CD4-positive, alpha-beta T cell treated with Interleukin-4 for 1 hour (primary cell): ENCODE measurements at regions not wholly inside any gene's neighbourhood (a gene's known extent, or its start where the extent isn't known, plus 50 kb on each side); places are given as distances from the start of the nearest gene placed in this dataset.
"Not testable (repeated sequence)": the region's sequence is repeated elsewhere in the genome, so short reads cannot be mapped to it uniquely, and the experiment has no call there.

Experiments used
- DNase-seq, 2 donors: peaks; one replicate each; pipeline ENCODE4 v3.0.0-alpha.2; 2020 to 2022

DNA sequence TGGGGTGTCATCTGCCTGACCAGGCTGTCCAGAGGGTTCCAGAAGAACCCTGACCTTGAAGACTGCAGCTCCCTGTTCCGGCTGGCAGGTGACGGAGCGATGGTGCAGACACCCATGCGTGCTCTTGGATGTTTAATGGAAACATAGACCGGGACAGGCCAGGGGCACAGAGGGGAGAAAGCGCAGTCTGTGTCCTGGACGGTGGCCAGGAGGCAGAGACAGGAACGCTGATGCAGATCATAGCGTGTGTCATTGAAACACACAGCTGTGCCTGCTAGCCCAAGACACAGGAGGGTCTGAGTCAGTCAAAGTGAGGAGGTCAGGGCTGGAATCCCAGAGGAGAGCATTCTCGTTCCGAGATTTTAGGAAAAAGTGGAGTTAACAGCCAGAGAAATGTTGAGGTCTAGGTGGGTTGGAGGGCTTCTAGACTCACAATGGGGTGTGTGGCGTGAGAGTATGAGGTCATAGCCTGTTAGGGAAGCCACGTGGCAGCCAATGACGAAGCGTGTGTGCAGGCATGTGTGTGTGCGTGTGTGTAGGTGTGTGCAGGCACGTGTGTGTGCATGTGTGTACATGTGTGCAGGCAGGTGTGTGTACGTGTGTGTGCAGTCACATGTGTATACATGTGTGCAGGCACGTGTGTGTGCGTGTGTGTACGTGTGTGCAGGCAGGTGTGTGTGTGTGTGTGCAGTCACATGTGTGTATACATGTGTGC lies 167.0 kb downstream of the ERMARD start:
- no peak for DNase-seq

- DNase-seq: no peak
Measured at GRCh38 chr6:169917153-169917552, 165.7 kb downstream of the ERMARD start.

GRCh38 chr6:169915769-169916550 lies 164.5 kb downstream of the ERMARD start:
- no peak for DNase-seq

- not testable (repeated sequence) for DNase-seq
Measured at GRCh38 chr6:169913745-169914144, 162.3 kb downstream of the ERMARD start.

GRCh38 chr6:169913096-169913638 lies 161.7 kb downstream of the ERMARD start:
- no peak for DNase-seq

DNA sequence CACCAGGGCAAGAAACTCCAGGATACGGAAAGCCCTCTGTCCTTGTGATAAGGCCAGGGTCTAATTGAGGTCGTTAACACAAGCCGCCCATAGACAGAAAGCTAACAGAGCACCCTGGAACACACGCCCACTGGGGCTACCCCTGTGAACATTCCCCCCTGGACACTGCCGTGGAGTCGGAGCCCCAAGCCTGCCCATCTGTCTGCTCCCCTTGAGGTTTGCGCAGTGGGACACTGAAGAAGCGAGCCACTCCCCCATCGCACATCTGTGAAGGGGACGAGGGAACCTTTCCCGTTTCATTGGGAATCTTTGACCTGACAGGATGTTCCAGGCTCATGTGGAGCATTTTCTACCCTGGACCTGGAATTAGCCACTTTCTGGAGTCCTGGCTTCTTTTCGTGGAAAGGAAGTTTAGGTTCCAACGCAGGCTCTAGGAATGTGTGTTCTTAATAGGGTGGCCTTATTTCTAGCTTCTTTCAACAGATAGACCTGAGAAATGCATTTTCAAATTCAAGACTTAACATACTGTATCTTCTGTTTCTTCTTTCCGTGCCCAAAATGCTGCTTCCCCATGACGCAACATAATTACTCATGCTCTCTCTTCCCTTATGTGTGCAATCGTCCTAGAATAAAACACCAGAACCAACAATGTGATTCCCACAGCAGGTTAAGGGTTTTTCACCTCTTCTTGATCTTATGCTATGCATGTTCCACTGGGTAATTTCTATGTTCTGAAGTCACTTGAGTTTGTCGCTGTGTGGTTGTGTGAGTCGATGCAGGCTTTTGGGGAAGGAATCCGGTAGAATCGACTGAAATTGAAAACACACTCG lies 161.1 kb downstream of the ERMARD start:
- no peak for DNase-seq

DNA sequence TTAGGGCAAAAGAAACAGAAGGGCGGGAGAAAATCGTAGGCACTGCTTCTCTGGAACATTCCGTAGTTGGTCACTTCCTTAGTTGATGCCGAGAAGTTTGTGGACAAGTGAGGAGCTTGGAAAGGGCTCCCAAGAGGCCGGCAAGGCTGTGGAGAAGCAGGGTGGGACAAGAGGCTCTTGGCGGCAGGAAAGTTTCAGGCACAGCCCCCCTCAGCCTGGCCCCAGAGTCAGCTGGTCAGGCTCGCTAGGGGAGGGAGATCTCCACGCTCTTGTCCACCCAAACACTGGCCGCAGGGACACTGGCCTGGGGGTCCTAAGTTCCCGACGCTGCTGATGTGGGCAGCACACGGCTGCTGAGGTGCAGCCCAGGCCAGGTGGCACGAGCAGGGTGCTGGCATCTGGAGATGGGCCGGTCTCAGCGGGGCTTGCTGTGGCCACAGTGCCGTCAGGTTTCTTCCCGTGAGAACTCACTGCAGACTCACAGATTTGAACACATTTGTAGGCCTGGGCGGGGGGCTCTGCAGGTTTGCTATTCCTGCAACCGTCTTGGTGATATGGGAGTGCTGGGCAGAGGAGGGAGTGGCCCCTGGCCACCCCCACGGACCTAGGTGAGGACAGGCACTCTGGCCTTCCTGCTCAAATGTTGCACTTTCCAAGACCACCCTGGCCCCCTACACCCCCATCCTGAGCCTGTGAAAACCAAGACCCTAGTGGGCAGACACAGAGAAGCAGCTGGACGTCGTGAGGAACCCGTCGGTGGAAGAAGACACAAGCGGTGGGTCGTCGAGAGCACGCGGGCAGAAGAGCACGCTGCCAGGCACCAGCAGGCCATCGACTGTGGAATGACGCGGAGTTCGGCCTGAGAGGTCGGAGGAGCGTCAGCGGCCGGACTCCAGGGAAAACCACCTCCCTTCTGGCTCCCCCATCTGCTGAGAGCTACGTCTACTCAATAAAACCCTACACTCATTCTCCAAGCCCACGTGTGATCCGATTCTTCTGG lies 160.1 kb downstream of the ERMARD start:
- no peak for DNase-seq

DNA sequence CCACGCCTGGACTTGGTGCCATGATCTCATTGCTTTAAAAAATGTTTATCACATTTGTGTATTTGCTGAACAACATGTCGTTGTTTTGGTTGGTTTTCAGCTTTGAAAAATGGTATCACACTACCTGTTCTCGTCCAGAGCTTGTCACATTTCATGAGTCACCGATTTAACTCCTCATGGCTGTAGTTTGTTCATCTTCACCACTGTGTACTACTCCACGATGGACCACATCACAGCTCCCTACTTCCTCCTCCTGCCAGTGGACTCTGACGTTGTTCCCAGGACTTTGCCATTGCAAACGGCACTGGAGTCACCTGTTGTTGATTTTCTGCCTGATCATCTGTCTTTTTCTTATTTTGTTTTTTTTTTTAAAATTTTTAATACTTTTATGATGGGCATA lies 157.7 kb downstream of the ERMARD start:
- DNase-seq: no peak

- no peak for DNase-seq
Measured at GRCh38 chr6:169908403-169908933, 157.0 kb downstream of the ERMARD start.

GRCh38 chr6:169907419-169908115 lies 156.1 kb downstream of the ERMARD start:
- no peak for DNase-seq

- DNase-seq: no peak
Measured at GRCh38 chr6:169906688-169907418, 155.4 kb downstream of the ERMARD start.

GRCh38 chr6:169906004-169906687 lies 154.7 kb downstream of the ERMARD start:
- DNase-seq: no peak

DNA sequence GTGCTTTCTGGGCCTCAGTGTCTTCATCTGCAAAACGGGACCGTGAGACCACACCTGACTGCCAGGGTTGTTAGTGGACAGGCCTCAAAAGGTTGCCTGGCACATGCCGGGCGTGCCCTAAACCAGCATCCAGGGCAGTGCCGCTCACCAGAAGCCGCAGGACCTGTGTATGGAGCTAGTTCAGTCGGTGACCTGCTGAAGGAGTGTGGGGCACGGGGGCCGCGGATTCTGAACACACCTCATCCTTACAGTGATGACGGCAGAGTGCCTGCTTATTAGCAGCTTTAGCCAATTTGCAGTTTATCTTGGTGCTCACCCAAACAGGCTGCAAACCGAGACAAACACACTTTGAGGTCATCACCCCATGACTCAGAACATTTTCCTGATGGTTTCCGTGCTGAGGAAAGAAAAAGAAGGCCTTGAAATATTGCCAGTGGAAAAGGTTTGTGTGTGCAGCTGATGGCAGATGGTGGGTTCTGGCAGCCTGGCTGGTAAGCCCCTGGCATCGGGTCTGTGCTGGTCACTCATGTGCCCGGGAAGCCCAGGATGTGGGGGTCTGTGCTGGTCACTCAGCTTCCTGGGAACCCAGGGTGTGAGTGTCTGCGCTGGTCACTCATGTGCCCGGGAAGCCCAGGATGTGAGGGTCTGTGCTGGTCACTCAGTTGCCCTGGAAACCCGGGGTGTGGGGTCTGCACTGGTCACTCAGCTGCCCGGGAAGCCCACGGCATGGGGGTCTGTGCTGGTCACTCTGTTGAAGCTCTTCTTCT lies 153.8 kb downstream of the ERMARD start:
- DNase-seq: no peak

GRCh38 chr6:169904051-169904922 lies 152.9 kb downstream of the ERMARD start:
- no peak for DNase-seq

DNA sequence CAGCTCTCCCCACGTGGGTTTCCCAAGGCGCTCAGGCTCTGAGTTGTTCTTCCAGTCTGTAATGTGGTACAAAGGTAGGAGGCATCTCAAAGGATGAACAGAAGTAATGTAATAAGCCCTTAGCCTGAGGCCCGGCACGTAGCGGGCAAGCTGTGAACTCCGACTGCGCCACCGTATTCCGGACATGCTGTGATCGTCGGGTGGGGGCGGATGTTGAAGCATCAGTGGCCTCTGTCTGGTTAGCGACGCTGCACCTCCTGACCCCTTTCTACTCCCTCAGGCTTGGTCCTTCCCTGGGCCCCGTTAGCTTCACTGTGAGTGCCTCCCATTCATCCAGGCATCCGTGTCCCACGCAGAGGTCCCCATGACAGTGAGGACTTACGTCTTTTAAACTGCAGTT lies 151.7 kb downstream of the ERMARD start:
- DNase-seq: no peak

GRCh38 chr6:169902604-169903003 lies 151.2 kb downstream of the ERMARD start:
- no peak for DNase-seq

DNA sequence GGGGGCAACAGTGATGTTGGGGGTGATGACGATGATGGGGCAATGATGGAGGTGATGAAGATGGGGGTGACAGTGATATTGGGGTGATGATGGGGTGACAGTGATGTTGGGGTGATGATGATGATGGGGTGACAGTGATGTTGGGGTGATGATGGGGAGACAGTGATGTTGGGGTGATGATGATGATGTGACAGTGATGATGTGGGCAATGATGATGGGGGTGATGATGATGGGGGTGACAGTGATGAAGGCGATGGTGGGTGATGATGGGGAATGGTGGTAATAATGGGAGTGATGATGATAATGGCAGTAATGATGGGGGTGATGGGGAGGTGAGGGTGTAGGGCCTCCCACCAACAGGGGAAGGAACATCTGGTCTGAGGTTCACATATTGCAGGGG lies 150.6 kb downstream of the ERMARD start:
- DNase-seq: no peak
